ENCODE measurements at regions not wholly inside any gene's neighbourhood (a gene's known extent, or its start where the extent isn't known, plus 50 kb on each side); places are given as distances from the start of the nearest gene placed in this dataset.

- DNase-seq = no peak
These were observed 74.0 kb upstream of the CST7 start for GRCh38 chr20:24875078-24875477.

- no peak for DNase-seq
These were observed 71.4 kb upstream of the CST7 start for GRCh38 chr20:24877652-24878051.

- DNase-seq = no peak
These were observed 70.4 kb upstream of the CST7 start for GRCh38 chr20:24878657-24879056.

GRCh38 chr20:24879875-24880274 lies 69.2 kb upstream of the CST7 start:
- no peak for DNase-seq

- no peak for DNase-seq
These were observed 68.7 kb upstream of the CST7 start for GRCh38 chr20:24880356-24880755.

- no peak for DNase-seq
These were observed 58.8 kb upstream of the CST7 start for GRCh38 chr20:24890286-24890685.

- no peak for DNase-seq
These were observed 57.3 kb upstream of the CST7 start for GRCh38 chr20:24891546-24892393.

- DNase-seq = no peak
These were observed 56.5 kb upstream of the CST7 start for GRCh38 chr20:24892522-24892921.

- DNase-seq = no peak
These were observed 56.1 kb upstream of the CST7 start for GRCh38 chr20:24892931-24893330.

GRCh38 chr20:24894488-24894887 lies 54.6 kb upstream of the CST7 start:
- DNase-seq = no peak

GRCh38 chr20:24894967-24895366 lies 54.1 kb upstream of the CST7 start:
- DNase-seq = no peak

GRCh38 chr20:24895431-24895830 lies 53.6 kb upstream of the CST7 start:
- DNase-seq = peak; percentile 6

- DNase-seq = no peak
These were observed 53.0 kb upstream of the CST7 start for GRCh38 chr20:24895898-24896658.

- DNase-seq = no peak
These were observed 52.1 kb upstream of the CST7 start for GRCh38 chr20:24896984-24897383.

- DNase-seq = no peak
These were observed 51.1 kb upstream of the CST7 start for GRCh38 chr20:24897974-24898373.

- peak; percentile 2 for DNase-seq
These were observed 49.9 kb upstream of the CST7 start for GRCh38 chr20:24899153-24899552.
